ENCODE measurements at regions not wholly inside any gene's neighbourhood (a gene's known extent, or its start where the extent isn't known, plus 50 kb on each side); places are given as distances from the start of the nearest gene placed in this dataset.

DNA sequence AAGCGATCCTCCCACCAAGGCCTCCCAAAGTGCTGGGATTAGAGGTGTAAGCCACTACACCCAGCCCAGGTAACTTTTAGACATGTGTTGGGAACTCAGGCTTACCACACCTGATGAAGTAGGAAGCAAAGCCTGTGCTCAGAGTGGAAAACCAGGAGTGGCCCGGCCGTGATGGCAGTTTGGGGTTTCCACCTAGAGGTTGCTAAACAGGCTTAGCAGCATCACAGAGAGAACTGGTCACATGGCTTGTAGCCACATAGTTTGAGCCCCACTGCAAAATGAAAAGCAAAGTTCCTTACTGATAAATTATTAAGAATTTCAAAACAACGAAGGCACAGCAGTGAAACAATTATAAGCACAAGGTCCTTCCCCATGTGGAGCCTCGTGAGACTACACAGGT, 142.6 kb upstream of the CXADR start:
- TF ChIP-seq PAX5 (IDR thresholded peaks at IDR 0.05; ENCODE audit: insufficient read depth, low read length, severe bottlenecking) (no peak), POLR2AphosphoS5 (IDR thresholded peaks at IDR 0.05; ENCODE audit: low read depth, low read length) (no peak), TAF1 (IDR thresholded peaks at IDR 0.05; ENCODE audit: low read depth, low read length) (no peak), SPI1 (IDR thresholded peaks at IDR 0.05; ENCODE audit: low read depth, low read length) (no peak), POU2F2 (IDR thresholded peaks at IDR 0.05; ENCODE audit: low read depth, low read length) (no peak), POLR2A (IDR thresholded peaks at IDR 0.05; ENCODE audit: low read depth, low read length) (no peak)
- no peak for FAIRE-seq
- no peak for DNase-seq (ENCODE audit: insufficient read length, low spot score)

DNA sequence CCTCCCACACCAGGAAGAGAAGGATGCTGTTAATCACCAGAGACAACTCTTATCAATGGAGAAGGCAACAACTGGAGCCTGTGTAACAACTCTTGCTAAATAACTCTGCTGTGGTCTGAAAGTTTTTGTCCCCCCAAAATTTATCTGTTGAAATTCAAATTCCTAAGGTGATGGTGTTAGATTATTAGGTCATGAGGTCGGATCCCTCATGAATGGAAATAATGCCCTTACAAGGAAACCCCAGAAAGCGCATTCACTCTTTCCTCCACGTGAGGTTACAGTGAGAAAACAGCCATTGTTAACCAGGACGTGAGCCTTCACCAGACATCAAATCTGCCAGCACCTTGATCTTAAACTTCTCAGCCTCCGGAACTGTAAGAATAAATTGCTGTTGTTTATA, 141.9 kb upstream of the CXADR start:
- FAIRE-seq (no peak), DNase-seq (ENCODE audit: insufficient read length, low spot score) (no peak)
- TF ChIP-seq TAF1 (IDR thresholded peaks at IDR 0.05; ENCODE audit: low read depth, low read length) (no peak), SPI1 (IDR thresholded peaks at IDR 0.05; ENCODE audit: low read depth, low read length) (no peak), PAX5 (IDR thresholded peaks at IDR 0.05; ENCODE audit: insufficient read depth, low read length, severe bottlenecking) (no peak), POU2F2 (IDR thresholded peaks at IDR 0.05; ENCODE audit: low read depth, low read length) (no peak), POLR2A (IDR thresholded peaks at IDR 0.05; ENCODE audit: low read depth, low read length) (no peak), POLR2AphosphoS5 (IDR thresholded peaks at IDR 0.05; ENCODE audit: low read depth, low read length) (no peak)

DNA sequence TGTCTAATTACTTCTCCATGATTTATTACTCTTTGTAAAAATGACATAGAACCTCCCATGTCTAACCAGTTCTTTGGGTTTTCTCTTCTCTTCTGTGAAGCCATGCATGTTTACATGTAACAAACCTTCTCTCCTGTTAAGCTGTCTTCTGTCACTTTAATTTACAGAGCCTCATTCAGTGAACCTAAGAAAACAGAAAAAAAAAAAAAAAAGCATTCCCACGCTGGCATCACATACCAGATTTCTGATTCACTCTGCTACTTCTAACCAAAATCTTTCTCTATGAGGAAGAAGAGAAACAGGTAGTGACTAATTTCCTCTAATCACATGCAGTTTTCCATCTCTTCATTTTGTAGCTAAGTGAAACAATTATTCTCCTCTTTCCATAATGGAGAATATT, 141.4 kb upstream of the CXADR start:
- DNase-seq (ENCODE audit: insufficient read length, low spot score) = no peak
- no peak for FAIRE-seq
- TF ChIP-seq POLR2A (IDR thresholded peaks at IDR 0.05; ENCODE audit: low read depth, low read length) (no peak), SPI1 (IDR thresholded peaks at IDR 0.05; ENCODE audit: low read depth, low read length) (no peak), TAF1 (IDR thresholded peaks at IDR 0.05; ENCODE audit: low read depth, low read length) (no peak), POU2F2 (IDR thresholded peaks at IDR 0.05; ENCODE audit: low read depth, low read length) (no peak), POLR2AphosphoS5 (IDR thresholded peaks at IDR 0.05; ENCODE audit: low read depth, low read length) (no peak)

DNA sequence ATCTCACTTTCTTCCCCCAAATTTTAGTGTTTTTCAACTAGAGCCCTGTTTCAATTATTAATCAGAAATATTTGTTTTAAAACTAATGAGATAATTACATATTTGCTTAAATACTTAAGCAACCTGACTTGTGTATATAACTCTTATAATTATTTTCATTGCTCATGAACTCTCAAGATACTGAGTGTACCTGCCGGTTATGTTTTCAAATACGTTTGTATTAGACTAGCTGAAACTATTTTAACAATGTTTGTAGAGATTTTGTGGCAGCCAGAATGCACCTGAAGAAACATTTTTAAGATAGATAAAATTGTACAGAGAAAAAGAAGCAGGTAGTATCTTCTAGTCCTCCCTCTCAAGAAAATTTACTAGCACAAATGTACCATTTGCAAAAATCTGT, 140.6 kb upstream of the CXADR start:
- no peak for TF ChIP-seq TAF1 (IDR thresholded peaks at IDR 0.05; ENCODE audit: low read depth, low read length)
- no peak for TF ChIP-seq PAX5 (IDR thresholded peaks at IDR 0.05; ENCODE audit: insufficient read depth, low read length, severe bottlenecking)
- no peak for TF ChIP-seq SPI1 (IDR thresholded peaks at IDR 0.05; ENCODE audit: low read depth, low read length)
- no peak for TF ChIP-seq POLR2AphosphoS5 (IDR thresholded peaks at IDR 0.05; ENCODE audit: low read depth, low read length)
- no peak for TF ChIP-seq POU2F2 (IDR thresholded peaks at IDR 0.05; ENCODE audit: low read depth, low read length)
- no peak for TF ChIP-seq POLR2A (IDR thresholded peaks at IDR 0.05; ENCODE audit: low read depth, low read length)
- FAIRE-seq (no peak), DNase-seq (ENCODE audit: insufficient read length, low spot score) (no peak)

DNA sequence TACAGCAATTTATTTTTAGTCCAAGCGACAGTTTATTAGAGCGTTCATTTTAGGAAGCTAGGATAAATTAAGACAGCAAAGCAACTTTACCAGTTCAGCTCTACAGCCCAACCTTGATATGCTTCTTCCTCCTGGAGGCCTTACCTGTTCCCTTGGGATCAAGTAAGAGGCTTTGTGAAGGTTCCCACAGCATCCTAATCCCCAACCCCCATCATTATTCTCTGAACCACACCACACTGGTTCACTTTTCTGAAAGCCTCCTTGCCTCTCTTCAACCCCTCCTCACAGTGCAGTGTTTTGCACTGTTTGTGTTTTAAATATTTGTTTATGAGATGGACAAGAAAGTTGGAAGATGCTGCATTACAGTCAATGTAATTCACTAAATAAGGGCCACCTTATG, 126.3 kb upstream of the CXADR start:
- DNase-seq (ENCODE audit: insufficient read length, low spot score) (no peak), FAIRE-seq (no peak)
- TF ChIP-seq SPI1 (IDR thresholded peaks at IDR 0.05; ENCODE audit: low read depth, low read length) (no peak), POU2F2 (IDR thresholded peaks at IDR 0.05; ENCODE audit: low read depth, low read length) (no peak), TAF1 (IDR thresholded peaks at IDR 0.05; ENCODE audit: low read depth, low read length) (no peak), PAX5 (IDR thresholded peaks at IDR 0.05; ENCODE audit: insufficient read depth, low read length, severe bottlenecking) (no peak), POLR2AphosphoS5 (IDR thresholded peaks at IDR 0.05; ENCODE audit: low read depth, low read length) (no peak), POLR2A (IDR thresholded peaks at IDR 0.05; ENCODE audit: low read depth, low read length) (no peak)

DNA sequence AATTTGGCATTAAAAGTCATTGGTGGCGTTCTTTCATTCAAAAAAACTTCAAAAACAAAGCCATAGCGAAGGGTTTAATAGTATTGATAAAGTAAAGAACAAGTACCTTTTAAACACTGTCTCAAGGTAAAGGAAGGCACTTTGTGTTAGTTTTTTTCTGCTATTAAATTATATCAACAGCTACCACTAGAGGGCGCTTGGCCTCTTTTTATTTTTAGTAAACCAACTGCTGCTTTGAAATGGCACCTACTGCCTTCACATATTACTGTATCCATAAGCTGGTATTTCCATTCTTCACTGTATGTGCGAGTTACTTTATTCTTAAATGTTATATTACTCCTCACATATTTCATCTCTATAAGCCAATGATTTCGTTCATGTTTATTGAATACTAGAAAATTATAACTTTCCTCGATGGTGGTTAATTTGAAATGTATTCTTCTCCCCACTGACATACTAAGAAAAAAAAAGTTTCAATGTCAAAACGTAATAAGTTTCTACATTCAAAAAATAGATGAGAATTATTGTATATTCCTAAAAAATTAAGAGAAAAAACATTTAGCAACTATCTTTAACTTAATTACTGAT, 125.7 kb upstream of the CXADR start:
- FAIRE-seq = peak; percentile 63
- TF ChIP-seq TAF1 (IDR thresholded peaks at IDR 0.05; ENCODE audit: low read depth, low read length) (no peak), POLR2A (IDR thresholded peaks at IDR 0.05; ENCODE audit: low read depth, low read length) (no peak), POU2F2 (IDR thresholded peaks at IDR 0.05; ENCODE audit: low read depth, low read length) (no peak), SPI1 (IDR thresholded peaks at IDR 0.05; ENCODE audit: low read depth, low read length) (no peak), PAX5 (IDR thresholded peaks at IDR 0.05; ENCODE audit: insufficient read depth, low read length, severe bottlenecking) (no peak), POLR2AphosphoS5 (IDR thresholded peaks at IDR 0.05; ENCODE audit: low read depth, low read length) (no peak)
- DNase-seq (ENCODE audit: insufficient read length, low spot score) = peak; percentile 22

DNA sequence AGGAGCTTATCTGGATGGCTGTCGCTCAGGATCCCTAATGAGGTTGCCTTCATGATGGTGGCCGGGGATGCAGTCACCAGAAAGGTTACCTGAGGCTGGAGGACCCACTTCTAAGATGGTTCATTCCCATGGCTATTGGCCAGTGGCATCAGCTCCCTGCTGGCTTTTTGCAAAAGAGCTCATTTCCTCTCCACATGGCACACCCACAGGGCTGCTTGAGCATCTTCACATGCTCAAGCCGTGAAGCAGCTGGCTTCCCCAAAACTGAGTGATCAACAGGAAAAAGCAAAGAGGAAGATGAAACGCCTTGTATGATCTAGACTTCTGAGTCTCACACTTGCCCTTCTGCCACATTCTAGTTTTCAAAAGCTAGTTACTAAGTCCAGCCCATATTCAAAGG, 124.6 kb upstream of the CXADR start:
- FAIRE-seq (no peak), DNase-seq (ENCODE audit: insufficient read length, low spot score) (no peak)
- TF ChIP-seq SPI1 (IDR thresholded peaks at IDR 0.05; ENCODE audit: low read depth, low read length) = no peak
- no peak for TF ChIP-seq PAX5 (IDR thresholded peaks at IDR 0.05; ENCODE audit: insufficient read depth, low read length, severe bottlenecking)
- TF ChIP-seq TAF1 (IDR thresholded peaks at IDR 0.05; ENCODE audit: low read depth, low read length) = no peak
- no peak for TF ChIP-seq POLR2A (IDR thresholded peaks at IDR 0.05; ENCODE audit: low read depth, low read length)
- no peak for TF ChIP-seq POU2F2 (IDR thresholded peaks at IDR 0.05; ENCODE audit: low read depth, low read length)
- TF ChIP-seq POLR2AphosphoS5 (IDR thresholded peaks at IDR 0.05; ENCODE audit: low read depth, low read length) = no peak

DNA sequence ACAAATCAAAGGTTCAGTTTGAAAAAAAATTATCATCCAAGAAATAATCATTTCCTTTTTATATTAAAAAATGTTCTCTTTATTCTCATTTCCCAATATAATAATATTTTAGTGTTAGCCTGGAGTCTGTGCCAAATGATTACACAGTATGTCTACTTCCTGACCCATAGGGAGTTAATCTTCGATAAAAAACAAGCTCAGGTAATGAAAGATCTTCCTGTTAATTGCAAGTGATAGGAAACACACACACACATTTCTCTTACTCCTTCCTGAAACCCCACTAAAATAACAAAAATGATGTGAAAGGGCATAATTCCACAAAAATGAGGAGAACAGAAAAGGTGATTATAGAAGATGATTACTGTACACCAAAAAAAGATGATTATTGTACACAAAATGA, 123.5 kb upstream of the CXADR start:
- TF ChIP-seq PAX5 (IDR thresholded peaks at IDR 0.05; ENCODE audit: insufficient read depth, low read length, severe bottlenecking) = no peak
- no peak for TF ChIP-seq POU2F2 (IDR thresholded peaks at IDR 0.05; ENCODE audit: low read depth, low read length)
- no peak for TF ChIP-seq POLR2A (IDR thresholded peaks at IDR 0.05; ENCODE audit: low read depth, low read length)
- no peak for TF ChIP-seq SPI1 (IDR thresholded peaks at IDR 0.05; ENCODE audit: low read depth, low read length)
- TF ChIP-seq TAF1 (IDR thresholded peaks at IDR 0.05; ENCODE audit: low read depth, low read length) = no peak
- no peak for TF ChIP-seq POLR2AphosphoS5 (IDR thresholded peaks at IDR 0.05; ENCODE audit: low read depth, low read length)
- no peak for FAIRE-seq
- DNase-seq (ENCODE audit: insufficient read length, low spot score) = no peak

DNA sequence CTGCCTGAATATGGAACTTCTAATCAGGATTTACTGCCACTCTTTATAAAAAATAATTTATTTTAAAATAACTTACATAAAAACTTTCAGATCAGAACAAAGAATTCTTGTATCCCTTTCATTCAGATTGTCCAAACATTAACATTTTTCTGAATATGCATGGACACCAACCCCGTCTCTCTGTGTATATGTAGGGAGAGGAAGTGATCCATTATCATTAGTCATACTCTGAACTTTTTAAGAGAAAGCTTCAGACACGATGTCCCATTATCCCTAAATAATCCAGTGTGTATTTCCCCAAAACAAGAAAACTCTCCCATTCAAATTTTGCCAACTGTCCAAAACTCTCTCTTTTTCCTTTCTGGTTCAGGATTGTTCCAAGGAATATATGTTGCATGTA, 122.3 kb upstream of the CXADR start:
- FAIRE-seq (no peak), DNase-seq (ENCODE audit: insufficient read length, low spot score) (no peak)
- no peak for TF ChIP-seq TAF1 (IDR thresholded peaks at IDR 0.05; ENCODE audit: low read depth, low read length)
- TF ChIP-seq SPI1 (IDR thresholded peaks at IDR 0.05; ENCODE audit: low read depth, low read length) = peak; percentile 1; the same call in 1 of the 2 replicates
- TF ChIP-seq POLR2AphosphoS5 (IDR thresholded peaks at IDR 0.05; ENCODE audit: low read depth, low read length) = no peak
- no peak for TF ChIP-seq POLR2A (IDR thresholded peaks at IDR 0.05; ENCODE audit: low read depth, low read length)

DNA sequence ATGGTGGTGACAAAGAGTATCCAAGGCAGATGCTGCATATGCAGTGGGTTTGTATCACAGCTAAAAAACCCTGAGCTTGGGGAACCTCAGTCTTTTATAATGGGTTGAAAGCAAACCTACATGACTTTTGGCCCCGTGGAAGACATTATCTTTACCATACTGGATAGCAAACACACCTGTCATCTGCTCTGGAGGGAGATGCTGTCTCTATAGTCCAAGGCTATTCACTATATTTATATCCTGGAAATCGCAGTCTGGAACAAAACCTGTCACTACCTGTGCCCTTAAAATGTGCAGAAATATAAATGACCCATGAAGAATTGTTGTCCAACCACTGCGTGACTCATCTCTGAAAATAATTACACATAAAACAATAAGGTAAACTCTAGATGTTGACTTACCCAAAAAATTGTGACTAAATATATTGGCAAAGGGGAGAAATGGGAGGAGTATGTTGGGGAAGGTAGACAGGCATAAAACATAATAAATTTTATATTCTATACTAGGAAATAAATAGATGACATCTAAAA, 121.0 kb upstream of the CXADR start:
- DNase-seq (ENCODE audit: insufficient read length, low spot score) (no peak), FAIRE-seq (no peak)
- TF ChIP-seq SPI1 (IDR thresholded peaks at IDR 0.05; ENCODE audit: low read depth, low read length) (no peak), POLR2AphosphoS5 (IDR thresholded peaks at IDR 0.05; ENCODE audit: low read depth, low read length) (no peak), POLR2A (IDR thresholded peaks at IDR 0.05; ENCODE audit: low read depth, low read length) (no peak), PAX5 (IDR thresholded peaks at IDR 0.05; ENCODE audit: insufficient read depth, low read length, severe bottlenecking) (no peak), POU2F2 (IDR thresholded peaks at IDR 0.05; ENCODE audit: low read depth, low read length) (no peak), TAF1 (IDR thresholded peaks at IDR 0.05; ENCODE audit: low read depth, low read length) (no peak)
